DMS53 treated with DMSO at 0.1 percent for 48 hours (cell line): ENCODE measurements at regions not wholly inside any gene's neighbourhood (a gene's known extent, or its start where the extent isn't known, plus 50 kb on each side); places are given as distances from the start of the nearest gene placed in this dataset.

Source experiments
- DNase-seq: peaks from one replicate; lab custom pipeline; 2025; ENCODE audit not compliant: unreplicated experiment; lab: John Stamatoyannopoulos, UW

DNA sequence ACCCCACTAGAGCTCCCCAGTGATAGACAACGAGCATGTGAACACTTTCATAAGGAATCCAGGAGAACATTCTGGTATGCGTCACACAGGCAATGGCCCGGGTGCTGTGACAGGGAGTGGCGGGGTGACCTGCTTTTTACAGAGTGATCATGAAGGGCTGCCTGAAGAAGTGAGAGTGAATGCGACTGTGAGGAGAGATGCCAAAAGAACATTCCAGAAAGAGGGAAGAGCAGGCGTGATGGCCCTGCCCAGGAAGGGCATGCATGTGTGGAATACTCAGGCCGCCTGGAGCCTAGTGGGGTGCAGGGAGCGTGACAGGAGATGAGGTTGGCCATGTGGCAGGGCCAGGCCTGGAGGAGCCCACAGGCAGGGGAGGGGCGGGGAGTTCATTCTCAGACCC is 53.8 kb downstream of the FZD10 start:
- DNase-seq, result no peak

DNA sequence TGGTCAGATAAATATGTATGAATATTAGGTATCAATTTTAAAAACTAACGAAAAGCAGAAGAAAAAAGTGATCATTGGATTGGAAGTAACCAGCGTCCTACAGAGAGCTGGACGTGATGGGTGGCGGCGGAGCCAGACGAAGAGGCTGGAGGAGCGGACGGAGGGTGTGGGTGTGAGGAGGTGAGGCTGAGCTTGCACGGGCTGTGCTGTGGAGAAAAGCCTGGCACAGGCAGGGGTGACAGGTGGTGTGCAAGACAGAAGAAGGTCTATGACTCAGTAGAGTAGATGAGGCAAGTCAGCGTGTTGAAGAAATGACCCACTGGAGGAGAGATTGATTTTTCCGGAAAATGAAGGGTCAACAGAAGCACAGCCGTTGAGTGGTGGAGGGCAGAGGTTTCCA is 56.4 kb downstream of the FZD10 start:
- no peak for DNase-seq

- no peak for DNase-seq
These were observed 57.9 kb downstream of the FZD10 start for GRCh38 chr12:130219929-130220705.

- DNase-seq, result no peak
These were observed 58.4 kb downstream of the FZD10 start for GRCh38 chr12:130220706-130221100.

GRCh38 chr12:130222519-130223218 is 60.4 kb downstream of the FZD10 start:
- no peak for DNase-seq

GRCh38 chr12:130223767-130224244 is 61.5 kb downstream of the FZD10 start:
- no peak for DNase-seq

GRCh38 chr12:130224613-130225012 is 62.3 kb downstream of the FZD10 start:
- DNase-seq, result no peak

DNA sequence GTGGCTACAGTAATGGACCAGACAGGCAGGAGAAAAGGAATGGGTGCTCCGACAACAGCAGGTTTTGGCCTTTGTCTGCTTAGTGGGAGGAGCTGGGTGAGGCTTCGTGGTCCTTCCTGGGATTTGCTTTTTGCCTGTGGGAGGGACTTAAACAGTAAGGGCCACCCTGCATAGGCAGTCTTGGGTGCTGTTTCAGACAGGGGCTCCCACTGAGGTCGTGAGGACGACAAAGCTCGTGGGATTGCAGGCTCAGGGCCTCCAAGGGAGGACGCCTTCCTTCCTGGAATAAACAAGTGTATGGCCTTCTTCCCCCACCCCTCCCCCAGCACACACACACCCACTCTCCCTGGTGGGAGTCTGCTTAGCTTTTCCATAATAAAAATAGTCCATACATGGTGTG is 63.1 kb downstream of the FZD10 start:
- no peak for DNase-seq

DNA sequence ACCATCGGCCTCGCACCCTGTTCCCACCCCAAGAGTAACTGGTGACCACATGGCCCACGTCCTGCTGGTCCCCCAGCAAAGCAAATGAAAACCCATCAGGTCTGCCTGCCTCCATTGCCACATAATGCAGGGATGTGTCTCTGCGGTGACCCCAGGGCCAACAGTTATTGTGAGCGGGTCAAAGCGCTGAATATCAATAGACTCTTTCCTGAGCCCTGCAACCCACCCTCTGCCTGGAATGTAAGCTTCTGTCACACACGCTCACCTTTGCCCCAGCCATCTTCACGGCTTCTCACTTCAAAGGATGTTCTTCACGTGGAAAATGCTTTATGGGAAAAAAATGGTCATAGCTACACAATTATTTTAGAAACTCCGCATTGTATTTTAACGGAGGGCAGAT is 63.9 kb downstream of the FZD10 start:
- DNase-seq, result no peak

DNA sequence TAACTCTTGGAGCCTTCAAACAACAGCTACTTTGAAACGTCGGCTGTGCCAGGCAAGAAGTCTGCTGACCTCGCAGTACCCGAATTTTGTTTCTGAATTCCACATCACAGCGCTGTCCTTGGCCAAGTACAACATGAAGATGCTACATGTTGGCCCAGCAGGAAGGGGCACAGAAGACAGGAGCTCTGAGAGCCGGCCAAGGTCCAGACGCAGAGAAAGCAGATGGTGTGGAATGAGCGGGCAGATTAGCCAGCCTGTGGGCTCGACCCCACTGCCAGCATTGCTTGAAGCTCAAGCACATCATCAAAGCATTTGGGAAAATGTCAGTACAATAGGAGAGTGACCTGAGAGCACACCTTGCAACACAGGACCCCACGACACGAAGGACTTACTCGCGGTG is 64.5 kb downstream of the FZD10 start:
- DNase-seq, result no peak

DNA sequence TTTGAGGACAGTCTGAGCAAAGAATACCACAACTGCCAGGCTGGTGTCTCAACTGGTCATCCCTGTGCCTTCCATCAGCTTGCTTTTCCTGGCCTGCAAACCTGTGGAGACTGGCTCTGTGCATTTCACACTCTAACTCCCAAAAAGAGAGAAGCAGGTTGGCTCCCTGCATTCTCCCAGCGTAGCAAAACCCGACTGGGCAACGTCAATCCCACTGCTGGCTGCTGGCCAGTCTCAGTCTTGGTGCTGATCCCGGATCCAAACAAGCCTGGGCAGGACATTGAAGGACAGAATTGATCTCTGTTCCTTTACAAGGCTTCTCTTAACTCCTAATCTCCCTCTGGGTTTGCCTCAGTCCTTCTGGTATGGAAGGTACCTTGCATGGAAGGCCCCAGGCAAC is 65.4 kb downstream of the FZD10 start:
- DNase-seq, result no peak

GRCh38 chr12:130236446-130236845 is 74.2 kb downstream of the FZD10 start:
- DNase-seq, result no peak

DNA sequence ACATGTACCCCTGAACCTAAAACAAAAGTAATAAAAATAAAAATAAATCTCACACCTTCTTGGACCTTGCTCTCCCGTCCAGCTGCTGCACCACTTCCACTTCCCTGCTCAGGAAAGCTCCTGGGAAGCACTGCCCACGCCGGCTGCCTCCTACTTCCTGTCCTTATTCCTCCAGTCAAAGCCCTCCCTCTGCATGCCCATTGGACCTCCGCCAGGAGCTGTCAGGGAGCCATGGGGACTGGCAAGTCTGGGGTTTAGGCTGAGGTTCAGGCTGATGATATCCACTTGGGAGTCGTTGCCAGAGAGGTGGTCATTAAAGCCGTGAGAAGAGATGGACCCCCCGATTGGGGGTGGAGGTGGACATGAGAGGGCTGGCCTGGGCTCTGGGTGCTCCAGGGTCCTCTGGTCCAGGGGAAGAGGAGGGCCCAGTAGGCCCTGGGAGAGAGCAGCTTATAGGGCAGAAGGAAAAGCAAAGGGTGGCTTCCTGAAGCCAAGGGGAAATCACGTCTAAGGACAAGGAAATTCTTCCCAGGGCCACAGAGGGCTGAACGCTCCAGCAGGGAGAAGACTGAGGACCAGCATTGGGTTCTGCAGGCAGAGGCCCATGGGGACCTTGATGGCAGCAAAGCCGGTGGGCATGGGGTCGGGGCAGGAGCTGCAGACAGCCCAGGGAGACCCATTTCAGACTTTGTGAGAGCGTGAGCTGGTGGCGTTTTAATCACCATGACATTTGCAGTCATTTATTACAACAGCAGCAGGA is 78.7 kb downstream of the FZD10 start:
- no peak for DNase-seq

- no peak for DNase-seq
These were observed 80.2 kb downstream of the FZD10 start for GRCh38 chr12:130242506-130242905.

DNA sequence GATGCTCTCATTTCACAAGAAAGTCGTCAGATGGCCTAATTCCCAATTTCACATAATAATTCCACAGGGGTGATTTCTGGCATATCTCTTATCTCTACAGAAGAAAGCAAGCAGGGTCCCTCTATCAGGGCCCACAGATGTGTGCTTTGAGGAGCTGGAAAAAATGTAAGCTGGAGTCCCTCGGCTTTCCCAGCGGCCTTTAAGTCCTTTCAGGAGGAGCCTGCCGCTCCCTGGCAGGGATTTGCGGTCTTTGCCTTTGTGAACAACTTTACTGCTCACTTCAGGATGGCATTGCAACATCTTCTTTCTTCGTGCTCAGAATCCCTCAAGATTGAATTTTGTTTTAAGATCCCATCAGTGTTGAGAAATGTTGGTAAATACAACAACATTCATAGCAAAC is 83.0 kb downstream of the FZD10 start:
- DNase-seq, result no peak

DNA sequence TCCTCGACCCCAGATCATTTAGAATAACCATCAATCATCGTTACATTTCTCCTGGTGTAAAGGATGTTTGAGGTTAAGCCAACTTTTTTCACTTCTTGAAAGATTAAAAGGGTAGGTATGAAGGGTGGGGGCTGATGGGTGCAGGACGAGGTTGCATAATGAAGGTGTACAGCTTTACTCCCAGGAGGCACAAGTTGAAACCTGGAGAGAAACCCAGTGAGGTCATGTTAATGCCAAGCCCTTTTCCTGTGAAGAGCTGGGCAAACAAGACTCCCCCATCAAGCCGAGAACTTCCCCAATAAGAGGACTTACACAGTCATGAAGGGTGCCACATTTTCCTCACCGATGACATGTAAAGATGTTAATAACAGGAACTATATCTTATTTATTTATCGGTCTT is 84.3 kb downstream of the FZD10 start:
- DNase-seq, result no peak

DNA sequence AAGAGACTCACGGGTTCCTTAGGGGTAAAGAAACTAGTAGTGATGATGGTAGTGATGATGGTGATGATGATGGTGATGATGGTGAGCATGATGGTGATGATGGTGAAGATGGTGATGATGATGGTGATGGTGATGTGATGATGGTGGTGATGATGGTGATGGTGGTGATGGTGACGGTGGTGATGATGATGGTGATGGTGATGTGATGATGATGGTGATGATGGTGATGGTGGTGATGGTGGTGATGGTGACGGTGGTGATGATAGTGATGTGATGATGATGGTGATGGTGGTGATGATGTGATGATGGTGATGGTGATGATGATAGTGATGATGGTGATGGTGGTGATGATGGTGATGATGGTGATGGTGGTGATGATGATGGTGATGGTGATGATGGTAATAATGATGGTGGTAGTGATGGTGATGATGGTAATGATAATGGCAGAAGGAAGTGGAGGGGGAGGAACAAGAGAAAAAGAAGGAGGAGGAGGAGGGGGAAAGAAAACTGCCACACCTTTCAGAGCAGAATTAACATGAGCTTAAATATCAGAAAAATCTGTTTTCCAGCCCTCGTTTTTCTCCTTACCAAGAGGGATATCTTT is 85.5 kb downstream of the FZD10 start:
- DNase-seq, result no peak

- DNase-seq, result no peak
These were observed 87.1 kb downstream of the FZD10 start for GRCh38 chr12:130249376-130249775.

- no peak for DNase-seq
These were observed 86.4 kb upstream of the PIWIL1 start for GRCh38 chr12:130251236-130251780.

GRCh38 chr12:130253866-130254265 is 83.8 kb upstream of the PIWIL1 start:
- DNase-seq, result no peak
